ENCODE measurements at regions not wholly inside any gene's neighbourhood (a gene's known extent, or its start where the extent isn't known, plus 50 kb on each side); places are given as distances from the start of the nearest gene placed in this dataset.

DNA sequence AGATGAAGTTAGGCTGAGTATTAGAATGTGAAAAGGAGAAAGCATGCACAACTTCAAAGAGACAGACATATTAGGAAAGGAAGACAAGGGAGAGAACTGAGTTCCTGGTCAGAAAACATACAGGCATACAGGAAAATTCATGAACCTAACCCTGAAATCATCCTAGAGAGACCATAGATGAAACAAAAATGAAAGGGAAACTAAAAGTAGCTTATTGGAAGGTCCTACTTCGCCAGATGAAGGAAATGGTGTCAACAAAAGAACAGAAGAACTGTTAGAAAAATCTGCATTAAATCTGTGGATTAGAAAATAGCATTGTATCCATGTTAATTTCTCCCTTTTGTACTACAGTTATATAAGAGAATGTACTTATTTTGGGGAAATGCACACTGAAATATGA, 169.0 kb upstream of the UFM1 start:
- no peaks in the 10 kb centered on the region for H3K9me3 ChIP-seq
- no peak for DNase-seq (ENCODE audit: low spot score)
- 83% methylated on average over 1 of the region's 1 CpG for WGBS
- TF ChIP-seq POLR2AphosphoS5 (IDR thresholded peaks at IDR 0.05) = no peak
- TF ChIP-seq POLR2A (IDR thresholded peaks at IDR 0.05) = no peak
- TF ChIP-seq, protein P1, sequence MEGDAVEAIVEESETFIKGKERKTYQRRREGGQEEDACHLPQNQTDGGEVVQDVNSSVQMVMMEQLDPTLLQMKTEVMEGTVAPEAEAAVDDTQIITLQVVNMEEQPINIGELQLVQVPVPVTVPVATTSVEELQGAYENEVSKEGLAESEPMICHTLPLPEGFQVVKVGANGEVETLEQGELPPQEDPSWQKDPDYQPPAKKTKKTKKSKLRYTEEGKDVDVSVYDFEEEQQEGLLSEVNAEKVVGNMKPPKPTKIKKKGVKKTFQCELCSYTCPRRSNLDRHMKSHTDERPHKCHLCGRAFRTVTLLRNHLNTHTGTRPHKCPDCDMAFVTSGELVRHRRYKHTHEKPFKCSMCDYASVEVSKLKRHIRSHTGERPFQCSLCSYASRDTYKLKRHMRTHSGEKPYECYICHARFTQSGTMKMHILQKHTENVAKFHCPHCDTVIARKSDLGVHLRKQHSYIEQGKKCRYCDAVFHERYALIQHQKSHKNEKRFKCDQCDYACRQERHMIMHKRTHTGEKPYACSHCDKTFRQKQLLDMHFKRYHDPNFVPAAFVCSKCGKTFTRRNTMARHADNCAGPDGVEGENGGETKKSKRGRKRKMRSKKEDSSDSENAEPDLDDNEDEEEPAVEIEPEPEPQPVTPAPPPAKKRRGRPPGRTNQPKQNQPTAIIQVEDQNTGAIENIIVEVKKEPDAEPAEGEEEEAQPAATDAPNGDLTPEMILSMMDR (IDR thresholded peaks at IDR 0.05) = no peak
- intact Hi-C loops (cut with DNase I) = no loop called here
- no peaks in the 10 kb centered on the region for H3K36me3 ChIP-seq
- no peak overlapping the region for H3K27ac ChIP-seq
- H3K27me3 ChIP-seq (replicated peaks; ENCODE audit: insufficient read depth) = no peaks in the 10 kb centered on the region
- H3K4me1 ChIP-seq (replicated peaks) = no peaks in the 10 kb centered on the region
- H3K4me3 ChIP-seq = no peak overlapping the region

DNA sequence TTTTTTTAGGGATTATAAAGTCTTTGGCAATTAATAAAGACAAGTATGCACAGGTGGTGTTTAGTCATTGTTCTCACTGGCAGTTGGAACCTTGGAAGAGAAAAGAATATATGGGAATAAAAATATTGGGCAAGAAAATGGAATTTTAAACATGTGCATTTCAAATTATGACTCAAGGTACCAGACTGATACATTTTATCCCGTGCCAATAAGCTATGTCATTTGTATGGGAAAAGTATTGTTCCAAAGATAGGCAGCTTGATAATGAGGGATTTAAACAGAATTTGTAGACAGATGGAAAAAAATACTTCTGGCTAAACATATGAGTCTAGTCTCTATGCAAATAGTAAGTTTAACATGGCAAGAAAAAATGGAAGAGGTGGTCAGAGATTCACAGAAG, 169.5 kb upstream of the UFM1 start:
- Histone ChIP-seq H3K36me3 (no peaks in the 10 kb centered on the region), H3K4me1 (replicated peaks) (no peaks in the 10 kb centered on the region), H3K27ac (no peak overlapping the region), H3K9me3 (no peaks in the 10 kb centered on the region), H3K4me3 (no peak overlapping the region), H3K27me3 (replicated peaks; ENCODE audit: insufficient read depth) (no peaks in the 10 kb centered on the region)
- no peak for DNase-seq (ENCODE audit: low spot score)
- intact Hi-C loops (cut with DNase I) = no loop called here
- TF ChIP-seq, protein P1 (IDR thresholded peaks at IDR 0.05) = no peak
- TF ChIP-seq POLR2A (IDR thresholded peaks at IDR 0.05) = no peak
- TF ChIP-seq POLR2AphosphoS5 (IDR thresholded peaks at IDR 0.05) = no peak
- WGBS = 39% methylated on average over 1 of the region's 1 CpG

- Histone ChIP-seq H3K4me3 (no peak overlapping the region), H3K36me3 (no peaks in the 10 kb centered on the region), H3K4me1 (replicated peaks) (no peaks in the 10 kb centered on the region), H3K27me3 (replicated peaks; ENCODE audit: insufficient read depth) (no peaks in the 10 kb centered on the region), H3K27ac (no peak overlapping the region), H3K9me3 (no peaks in the 10 kb centered on the region)
- no peak for DNase-seq (ENCODE audit: low spot score)
- intact Hi-C loops (cut with DNase I) = no loop called here
- TF ChIP-seq, protein P1 (IDR thresholded peaks at IDR 0.05) = no peak
- TF ChIP-seq POLR2A (IDR thresholded peaks at IDR 0.05) (no peak), POLR2AphosphoS5 (IDR thresholded peaks at IDR 0.05) (no peak)
These were observed 173.0 kb upstream of the UFM1 start for GRCh38 chr13:38176664-38177063.

DNA sequence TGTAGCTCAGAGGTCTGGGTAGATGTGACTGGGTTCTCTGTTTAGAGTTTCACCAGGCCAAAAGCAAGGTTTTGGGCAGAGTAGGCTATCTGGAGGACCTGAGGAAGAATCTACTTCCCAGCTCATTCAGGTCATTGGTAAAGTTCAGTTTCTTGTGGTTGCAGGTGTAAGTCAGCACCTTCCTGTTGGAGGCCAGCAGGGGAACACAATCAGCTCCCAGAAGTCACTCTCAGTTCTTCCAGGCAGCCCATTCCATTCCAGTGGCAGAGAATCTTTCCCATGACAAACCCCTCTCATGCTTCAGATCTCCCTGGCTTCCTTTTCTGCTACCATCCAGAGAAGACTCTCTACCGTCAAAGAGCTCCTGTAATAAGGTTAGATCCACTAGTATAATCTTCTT, 176.2 kb upstream of the UFM1 start:
- H3K4me3 ChIP-seq = no peak overlapping the region
- H3K27me3 ChIP-seq (replicated peaks; ENCODE audit: insufficient read depth) = no peaks in the 10 kb centered on the region
- no peak overlapping the region for H3K27ac ChIP-seq
- TF ChIP-seq POLR2AphosphoS5 (IDR thresholded peaks at IDR 0.05) (no peak), POLR2A (IDR thresholded peaks at IDR 0.05) (no peak)
- TF ChIP-seq, protein P1 (IDR thresholded peaks at IDR 0.05) = no peak
- DNase-seq (ENCODE audit: low spot score) = no peak
- H3K36me3 ChIP-seq = no peaks in the 10 kb centered on the region
- whole genome bisulfite sequencing = 95% methylated on average over 1 of the region's 1 CpG
- no peaks in the 10 kb centered on the region for H3K4me1 ChIP-seq (replicated peaks)
- H3K9me3 ChIP-seq = no peaks in the 10 kb centered on the region
- intact Hi-C loops (cut with DNase I) = no loop called here

DNA sequence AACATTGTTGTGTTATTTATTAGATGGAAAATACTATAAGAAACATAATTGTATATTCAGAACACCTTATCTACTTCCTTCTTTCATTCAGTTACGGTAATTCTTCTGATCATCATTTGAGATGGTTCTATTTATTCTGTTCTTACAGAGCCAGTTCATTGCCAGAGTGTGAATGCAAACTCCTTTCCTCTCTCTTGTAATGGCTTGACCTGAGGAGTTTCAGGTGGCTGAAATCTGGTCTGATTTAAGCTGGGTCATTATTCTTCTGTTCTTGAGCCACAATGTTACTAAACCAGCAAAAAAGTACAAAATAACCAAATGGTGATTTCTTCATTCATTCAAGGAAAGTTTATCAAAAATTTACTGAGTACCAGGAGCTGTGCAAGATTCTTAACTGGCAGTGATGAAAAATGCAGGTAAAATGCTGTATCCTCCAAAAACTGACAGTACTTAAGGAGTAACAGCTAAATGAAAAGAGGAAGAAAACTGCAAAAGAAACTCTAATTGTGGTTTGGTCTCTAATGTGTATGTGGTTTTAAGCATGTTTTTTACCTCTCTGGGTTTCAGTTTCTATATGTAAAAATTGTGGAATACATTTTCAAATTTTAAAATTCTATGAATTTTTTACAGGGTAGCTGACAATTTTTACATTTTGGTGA, 182.4 kb upstream of the UFM1 start:
- 67% methylated on average over 1 of the region's 1 CpG for WGBS
- Histone ChIP-seq H3K9me3 (no peaks in the 10 kb centered on the region), H3K4me1 (replicated peaks) (no peaks in the 10 kb centered on the region), H3K27ac (no peak overlapping the region), H3K36me3 (no peaks in the 10 kb centered on the region), H3K4me3 (no peak overlapping the region), H3K27me3 (replicated peaks; ENCODE audit: insufficient read depth) (no peaks in the 10 kb centered on the region)
- no peak for TF ChIP-seq POLR2AphosphoS5 (IDR thresholded peaks at IDR 0.05)
- no peak for TF ChIP-seq POLR2A (IDR thresholded peaks at IDR 0.05)
- TF ChIP-seq, protein P1 (IDR thresholded peaks at IDR 0.05) = no peak
- intact Hi-C loops (cut with DNase I) = no loop called here
- no peak for DNase-seq (ENCODE audit: low spot score)
